HG03378 (cell line): ENCODE measurements at regions not wholly inside any gene's neighbourhood (a gene's known extent, or its start where the extent isn't known, plus 50 kb on each side); places are given as distances from the start of the nearest gene placed in this dataset.

ENCODE experiments used
- ATAC-seq: cut with Tn5 transposase; IDR thresholded peaks from one replicate; pipeline ENCODE4 v1.9.1; 2021; ENCODE audit warnings: mild to moderate bottlenecking, moderate library complexity; ENCODE audit not compliant: unreplicated experiment

GRCh38 chr10:44201011-44201410, 183.9 kb downstream of the CXCL12 start:
- ATAC-seq, result no peak

DNA sequence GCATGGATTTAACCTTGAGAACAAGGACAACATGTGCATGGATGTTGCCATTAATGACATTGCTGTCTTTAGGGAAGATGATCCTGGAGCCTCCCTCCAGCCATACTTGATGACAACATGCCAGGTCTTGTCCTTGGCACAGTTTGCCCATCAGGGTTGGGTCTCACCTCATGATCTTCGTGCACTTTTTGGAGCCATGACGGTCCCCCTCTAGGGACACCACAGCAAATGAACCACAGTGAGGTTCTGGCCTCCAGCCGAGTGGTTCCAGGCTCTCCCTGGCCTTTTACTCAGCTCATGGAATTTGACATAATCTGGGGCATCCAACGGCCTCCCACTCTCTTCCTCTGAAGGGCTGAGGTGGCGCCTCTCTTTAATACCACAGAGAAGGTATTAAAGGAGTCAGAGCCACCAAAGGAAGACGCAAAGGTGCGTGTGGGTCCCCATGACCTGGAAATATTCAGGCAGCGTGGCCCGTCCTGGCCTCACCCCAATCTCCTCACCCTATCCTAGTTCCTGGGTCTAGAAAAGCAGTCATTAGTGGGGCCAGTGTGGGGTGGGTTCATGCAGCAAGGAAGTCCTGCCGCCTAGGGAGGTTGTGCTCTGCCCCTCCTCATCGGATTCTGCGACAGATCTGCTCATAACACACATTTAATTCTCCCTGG, 184.8 kb downstream of the CXCL12 start:
- ATAC-seq, result no peak

DNA sequence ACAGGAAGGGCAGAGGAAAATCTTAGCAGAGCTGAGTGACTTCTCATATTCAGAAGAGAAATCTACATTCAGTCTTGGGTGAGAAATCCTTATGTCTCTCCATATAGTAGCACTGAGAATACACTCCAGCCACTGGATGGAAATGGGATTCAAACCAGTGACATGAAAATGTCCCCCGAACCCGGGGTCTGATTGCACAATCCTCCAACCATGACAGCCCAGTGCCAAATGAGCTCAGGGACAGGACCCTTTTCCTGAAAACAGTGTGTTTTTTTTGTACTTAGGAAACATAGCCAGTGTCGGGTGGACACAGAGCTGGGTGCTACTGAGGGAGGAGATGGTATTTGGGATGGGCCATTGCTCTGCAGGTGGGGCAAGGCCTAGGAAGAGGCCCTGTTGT, 185.6 kb downstream of the CXCL12 start:
- no peak for ATAC-seq

GRCh38 chr10:44198780-44199097, 186.2 kb downstream of the CXCL12 start:
- ATAC-seq, result no peak

DNA sequence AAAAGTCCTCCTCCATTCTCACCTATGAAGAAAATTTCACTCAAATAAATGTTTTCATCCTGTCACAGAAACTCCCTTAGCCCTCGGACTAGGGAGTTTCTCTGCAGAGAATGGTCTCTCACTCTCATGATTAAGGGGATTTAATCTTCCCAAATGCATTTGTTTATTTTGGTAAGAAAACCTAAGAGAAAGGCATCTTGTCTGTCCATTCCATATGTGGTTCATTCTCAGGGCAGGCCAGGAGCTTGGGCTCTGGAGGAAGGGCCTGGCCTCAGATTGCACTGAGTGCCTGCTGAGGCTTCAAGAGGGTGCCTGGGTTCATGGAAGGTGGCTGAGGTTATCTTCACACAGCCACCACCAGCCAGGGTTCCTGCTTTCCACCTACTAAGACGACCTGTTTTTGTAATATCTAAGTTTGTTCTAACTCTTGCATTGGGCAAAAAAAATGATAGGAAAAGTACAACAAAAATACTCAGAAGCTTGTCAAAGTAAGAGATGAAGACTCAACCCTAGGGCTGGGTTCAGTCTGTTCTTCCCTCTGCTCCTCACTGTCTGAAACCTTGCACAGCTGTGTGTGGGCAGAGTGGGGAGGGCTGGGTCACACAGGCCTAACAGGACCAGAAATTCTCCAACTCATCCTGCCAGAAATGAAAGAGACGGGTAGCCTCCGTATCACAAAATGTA, 186.7 kb downstream of the CXCL12 start:
- ATAC-seq, result no peak

GRCh38 chr10:44197646-44198045, 187.3 kb downstream of the CXCL12 start:
- ATAC-seq, result no peak

GRCh38 chr10:44196336-44196735, 188.6 kb downstream of the CXCL12 start:
- ATAC-seq, result no peak

GRCh38 chr10:44196008-44196320, 188.9 kb downstream of the CXCL12 start:
- no peak for ATAC-seq

- ATAC-seq, result no peak
Measured at GRCh38 chr10:44195112-44196007, 189.5 kb downstream of the CXCL12 start.

GRCh38 chr10:44194435-44194834, 190.5 kb downstream of the CXCL12 start:
- no peak for ATAC-seq

DNA sequence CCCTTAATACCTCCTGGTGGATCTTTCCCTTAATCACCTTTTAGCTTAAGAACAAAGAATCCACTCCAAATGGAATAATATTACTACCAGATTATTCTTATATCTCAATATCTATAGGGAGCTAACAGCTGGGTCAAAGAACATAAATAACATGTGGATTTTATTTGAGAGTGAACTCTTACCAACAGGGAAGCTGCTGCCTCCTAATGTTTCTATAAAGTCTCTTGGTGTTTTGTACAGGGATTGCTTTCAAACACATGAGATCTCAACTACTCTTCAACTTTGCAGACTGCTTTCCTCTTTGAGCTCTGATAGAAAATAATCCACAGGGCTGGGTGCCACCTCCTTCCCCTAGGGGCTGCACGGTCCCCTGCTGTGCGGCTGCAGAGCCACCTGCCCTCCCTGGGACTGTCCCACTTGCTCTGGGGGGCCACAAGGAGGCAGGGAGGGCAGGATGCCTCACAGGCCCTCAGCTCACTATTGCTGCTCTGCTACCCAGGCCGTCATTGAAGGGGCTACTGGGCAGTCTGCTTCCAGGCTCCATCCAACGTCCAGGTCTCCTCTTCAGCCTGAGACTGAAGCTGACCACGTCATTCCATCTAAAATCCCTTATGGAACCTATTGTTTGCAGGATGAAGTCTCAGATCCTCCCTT, 191.2 kb downstream of the CXCL12 start:
- no peak for ATAC-seq

DNA sequence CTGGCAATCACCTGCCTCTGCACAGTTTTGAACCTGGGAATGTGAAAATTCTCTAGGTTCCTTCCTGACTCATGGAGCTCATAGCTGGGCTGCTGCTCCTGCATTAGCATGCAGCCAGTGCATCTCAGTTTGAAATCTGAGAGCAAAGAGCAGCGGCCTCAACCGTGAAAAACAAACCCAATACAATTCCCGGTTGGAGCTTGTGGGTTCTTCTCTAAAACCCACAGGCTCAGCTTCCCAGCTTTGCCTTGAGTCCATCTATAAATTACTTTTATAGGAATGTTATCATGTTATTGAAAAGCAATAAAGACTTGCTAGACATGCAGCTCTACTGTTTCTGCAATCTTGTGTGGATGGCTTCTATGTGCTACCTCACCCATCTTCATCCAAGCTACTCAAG, 191.7 kb downstream of the CXCL12 start:
- ATAC-seq, result no peak

DNA sequence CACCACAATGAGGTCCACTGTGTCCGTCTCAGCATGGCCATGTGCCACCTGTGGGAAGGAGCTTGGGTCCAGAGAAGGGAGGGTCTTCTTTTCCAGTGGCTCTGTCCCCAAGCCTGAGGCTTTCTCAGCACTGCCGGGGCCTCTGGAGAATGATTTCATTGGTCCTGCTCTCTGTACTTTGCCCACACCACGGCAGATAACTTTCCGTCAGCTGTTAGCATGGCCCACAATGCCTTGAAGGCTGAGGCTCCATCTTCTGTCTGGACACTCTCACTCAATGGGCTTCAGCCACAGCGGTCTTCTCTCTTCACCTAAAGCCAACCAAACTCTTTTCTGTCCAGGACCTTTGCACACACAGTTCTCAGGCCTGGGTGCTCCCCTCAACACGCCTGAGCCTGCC, 192.5 kb downstream of the CXCL12 start:
- no peak for ATAC-seq

GRCh38 chr10:44190541-44190940, 194.4 kb downstream of the CXCL12 start:
- no peak for ATAC-seq

- ATAC-seq, result no peak
Measured at GRCh38 chr10:44186821-44187220, 198.1 kb downstream of the CXCL12 start.

DNA sequence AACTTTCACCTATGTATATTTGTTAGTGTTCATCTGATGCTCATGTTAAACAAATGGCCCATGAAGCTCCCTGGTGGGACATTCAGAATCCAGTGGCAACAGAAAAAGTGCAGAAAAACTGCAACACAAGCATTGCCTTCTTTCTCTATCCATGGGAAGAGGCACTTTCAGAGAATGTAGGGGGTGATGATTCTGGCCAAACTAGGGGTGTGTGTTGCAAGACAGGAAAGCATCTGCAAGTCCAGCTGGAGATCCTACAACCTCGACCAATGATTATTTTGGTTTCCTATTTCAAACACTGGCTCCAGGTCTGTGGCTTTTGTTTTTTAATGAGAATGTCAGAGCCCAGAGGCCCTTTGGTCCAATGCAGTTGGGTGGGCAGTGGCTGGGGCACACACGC, 198.7 kb downstream of the CXCL12 start:
- no peak for ATAC-seq

- no peak for ATAC-seq
Measured at GRCh38 chr10:44185315-44185666, 199.6 kb downstream of the CXCL12 start.

- no peak for ATAC-seq
Measured at GRCh38 chr10:44184633-44185314, 200.1 kb downstream of the CXCL12 start.

GRCh38 chr10:44183667-44184632, 200.9 kb downstream of the CXCL12 start:
- no peak for ATAC-seq

GRCh38 chr10:44182909-44183308, 202.0 kb downstream of the CXCL12 start:
- ATAC-seq, result no peak
